ENCODE measurements at regions not wholly inside any gene's neighbourhood (a gene's known extent, or its start where the extent isn't known, plus 50 kb on each side); places are given as distances from the start of the nearest gene placed in this dataset.

GRCh38 chr18:27887711-27888495, 289.0 kb downstream of the CDH2 start:
- DNase-seq (ENCODE audit: low read depth, low spot score) = no peak
- H3K36me3 ChIP-seq (ENCODE audit: control insufficient read depth, insufficient read depth, low read length) = no peaks in the 10 kb centered on the region
- H3K27me3 ChIP-seq (ENCODE audit: control insufficient read depth, insufficient read depth, low read length) = no peaks in the 10 kb centered on the region
- H3K4me1 ChIP-seq (ENCODE audit: control insufficient read depth, insufficient read depth, low read length) = no peaks in the 10 kb centered on the region
- TF ChIP-seq REST (IDR thresholded peaks at IDR 0.05; ENCODE audit: insufficient read depth in 1 of 2, low read depth in 2 of 2, low read length in 1 of 2) (no peak), POLR2AphosphoS5 (IDR thresholded peaks at IDR 0.05; ENCODE audit: low read depth, low read length) (no peak), CTCF (IDR thresholded peaks at IDR 0.05) (no peak), SIN3A (IDR thresholded peaks at IDR 0.05; ENCODE audit: borderline replicate concordance, insufficient read depth, low read depth, low read length) (no peak), TCF7L2 (IDR thresholded peaks at IDR 0.05; ENCODE audit: low read depth, low read length) (no peak)
- ChIA-PET CTCF (no interaction called here), POLR2A (no interaction called here)
- no peak overlapping the region for H3K27ac ChIP-seq (ENCODE audit: low read length)
- ATAC-seq = no peak
- intact Hi-C loops (cut with micrococcal nuclease; ENCODE audit: unreplicated experiment) = no loop called here
- in situ Hi-C loops (cut with HindIII; ENCODE audit: low pct_unique_long_range_greater_than_20kb, low sequenced_read_pairs) = no loop called here
- H3K9me3 ChIP-seq (ENCODE audit: control insufficient read depth, insufficient read depth, low read depth, low read length) = no peaks in the 10 kb centered on the region
- no peak overlapping the region for H3K4me3 ChIP-seq (ENCODE audit: low read depth in 2 of 2, low read length in 2 of 2)
- no TSS peak for BruUV-seq (replicated peaks)

GRCh38 chr18:27887287-27887686, 289.6 kb downstream of the CDH2 start:
- TF ChIP-seq CTCF (IDR thresholded peaks at IDR 0.05) (no peak), REST (IDR thresholded peaks at IDR 0.05; ENCODE audit: insufficient read depth in 1 of 2, low read depth in 2 of 2, low read length in 1 of 2) (no peak), SIN3A (IDR thresholded peaks at IDR 0.05; ENCODE audit: borderline replicate concordance, insufficient read depth, low read depth, low read length) (no peak), POLR2AphosphoS5 (IDR thresholded peaks at IDR 0.05; ENCODE audit: low read depth, low read length) (no peak), TCF7L2 (IDR thresholded peaks at IDR 0.05; ENCODE audit: low read depth, low read length) (no peak)
- DNase-seq (ENCODE audit: low read depth, low spot score) (no peak), ATAC-seq (no peak)
- no peak overlapping the region for H3K27ac ChIP-seq (ENCODE audit: low read length)
- no peaks in the 10 kb centered on the region for H3K27me3 ChIP-seq (ENCODE audit: control insufficient read depth, insufficient read depth, low read length)
- BruUV-seq (replicated peaks) = no TSS peak
- in situ Hi-C loops (cut with HindIII; ENCODE audit: low pct_unique_long_range_greater_than_20kb, low sequenced_read_pairs) (no loop called here), intact Hi-C loops (cut with micrococcal nuclease; ENCODE audit: unreplicated experiment) (no loop called here)
- H3K36me3 ChIP-seq (ENCODE audit: control insufficient read depth, insufficient read depth, low read length) = no peaks in the 10 kb centered on the region
- CTCF ChIA-PET = no interaction called here
- POLR2A ChIA-PET = no interaction called here
- no peaks in the 10 kb centered on the region for H3K9me3 ChIP-seq (ENCODE audit: control insufficient read depth, insufficient read depth, low read depth, low read length)
- H3K4me3 ChIP-seq (ENCODE audit: low read depth in 2 of 2, low read length in 2 of 2) = no peak overlapping the region
- no peaks in the 10 kb centered on the region for H3K4me1 ChIP-seq (ENCODE audit: control insufficient read depth, insufficient read depth, low read length)

All from Panc1 (cell line).